H1 (cell line): ENCODE measurements at regions not wholly inside any gene's neighbourhood (a gene's known extent, or its start where the extent isn't known, plus 50 kb on each side); places are given as distances from the start of the nearest gene placed in this dataset.

Experiments
- CTCF ChIA-PET: fragments of 300-600 bp; sonication (Branson Sonifier 250); formaldehyde crosslinking; loops from one replicate; lab custom pipeline; 2021; ENCODE audit not compliant: partially characterized antibody; lab: Charles Lee
- POLR2A ChIA-PET: fragments of 300-600 bp; sonication (Branson Sonifier 250); formaldehyde crosslinking; loops from one replicate; lab custom pipeline; 2021; ENCODE audit warnings: inconsistent platforms; ENCODE audit not compliant: partially characterized antibody; lab: Charles Lee
- DNase-seq, 2 experiments: peaks; one replicate each; pipeline versions ENCODE4 v3.0.0 to v3.0.0-alpha.2; 2010 to 2022; ENCODE audit warnings: low spot score in 2 of 2, low read depth in 1 of 2, mixed read lengths in 1 of 2
- FAIRE-seq: peaks from 2 replicates; lab custom pipeline; 2011; peaks lifted over from hg19 to GRCh38; lab: Jason Lieb, UNC
- H2AFZ ChIP-seq: 2 replicates; pipeline ENCODE4 v1.8.1; 2012; ENCODE audit warnings: low read length, inconsistent platforms
- H2AK5ac ChIP-seq: 2 replicates; pipeline ENCODE4 v1.6.1; 2013; ENCODE audit warnings: low read depth, low read length
- H2BK120ac ChIP-seq: replicated peaks from 2 replicates; pipeline ENCODE3; 2013; ENCODE audit warnings: low read depth, low read length, inconsistent platforms
- H2BK12ac ChIP-seq: 2 replicates; pipeline ENCODE4 v1.6.1; 2013; ENCODE audit warnings: low read depth, low read length
- H2BK15ac ChIP-seq: 2 replicates; pipeline ENCODE4 v1.6.1; 2013; ENCODE audit warnings: low read length
- H2BK20ac ChIP-seq: 2 replicates; pipeline ENCODE4 v1.6.1; 2013; ENCODE audit warnings: low read length
- H2BK5ac ChIP-seq: 2 replicates; pipeline ENCODE4 v1.6.1; 2013; ENCODE audit warnings: low read depth, low read length
- H3K14ac ChIP-seq: 2 replicates; pipeline ENCODE4 v1.6.1; 2013; ENCODE audit warnings: inconsistent platforms; ENCODE audit not compliant: insufficient read length
- H3K18ac ChIP-seq: 2 replicates; pipeline ENCODE4 v1.6.1; 2013; ENCODE audit warnings: low read length; ENCODE audit errors: extremely low read depth
- H3K23ac ChIP-seq: 2 replicates; pipeline ENCODE4 v1.6.1; 2013; ENCODE audit warnings: inconsistent platforms; ENCODE audit not compliant: insufficient read length
- H3K23me2 ChIP-seq: 2 replicates; pipeline ENCODE4 v1.6.1; 2013; ENCODE audit warnings: low read depth, low read length
- H3K27ac ChIP-seq: 2 replicates; pipeline ENCODE4 v1.6.1; 2011; ENCODE audit warnings: low read depth, low read length, inconsistent platforms
- H3K27me3 ChIP-seq, 4 experiments: replicated peaks in 1 of 4; 1 replicate in 1 of 4; 2 replicates in 3 of 4; pipeline versions ENCODE4 v1.6.1 to v1.8.1; 2011 to 2013; ENCODE audit warnings: low read length in 3 of 4, mild to moderate bottlenecking in 3 of 4, inconsistent platforms in 2 of 4, mixed read lengths in 2 of 4, moderate library complexity in 1 of 4; ENCODE audit not compliant: control insufficient read depth in 3 of 4, insufficient read depth in 3 of 4; ENCODE audit errors: extremely low read depth in 1 of 4
- H3K36me3 ChIP-seq, 4 experiments: 2 replicates each; pipeline versions ENCODE4 v1.6.1 to v1.8.1; 2011 to 2013; ENCODE audit warnings: mild to moderate bottlenecking in 4 of 4, low read length in 3 of 4, moderate library complexity in 2 of 4, control low read depth in 1 of 4, inconsistent platforms in 1 of 4; ENCODE audit not compliant: insufficient read depth in 4 of 4, control insufficient read depth in 2 of 4
- H3K4ac ChIP-seq: replicated peaks from 2 replicates; pipeline ENCODE3; 2013; ENCODE audit warnings: low read length, low read depth, mixed read lengths, inconsistent platforms; ENCODE audit not compliant: insufficient read length
- H3K4me1 ChIP-seq, 4 experiments: replicated peaks in 1 of 4; 1 replicate in 1 of 4; 2 replicates in 3 of 4; pipeline versions ENCODE4 v1.6.1 to v1.8.1; 2011 to 2013; ENCODE audit warnings: low read length in 3 of 4, inconsistent platforms in 2 of 4, mixed read lengths in 1 of 4; ENCODE audit not compliant: insufficient read depth in 4 of 4, control insufficient read depth in 3 of 4
- H3K4me2 ChIP-seq, 2 experiments: 2 replicates each; pipeline versions ENCODE4 v1.6.1 to v1.8.1; 2011 to 2013; ENCODE audit warnings: low read depth in 2 of 2, low read length in 2 of 2, control low read depth in 1 of 2, inconsistent platforms in 1 of 2, mild to moderate bottlenecking in 1 of 2; ENCODE audit not compliant: insufficient read depth in 1 of 2
- H3K4me3 ChIP-seq, 4 experiments: fragments of 200-600, 300-600 bp in 1 of 4; sonication (generic), shearing (Covaris generic), sonication (Bioruptor Twin) in 1 of 4; 2 replicates each; pipeline versions ENCODE4 v1.5.1 to v1.8.1; 2011 to 2016; ENCODE audit warnings: low read length in 4 of 4, low read depth in 3 of 4, control low read depth in 2 of 4, inconsistent platforms in 2 of 4, mild to moderate bottlenecking in 2 of 4, mixed read lengths in 1 of 4, moderate library complexity in 1 of 4; ENCODE audit not compliant: insufficient read depth in 2 of 4; ENCODE audit errors: extremely low read depth in 1 of 4
- H3K56ac ChIP-seq: replicated peaks from 2 replicates; pipeline ENCODE3; 2013; ENCODE audit warnings: low read depth, mild to moderate bottlenecking, mixed read lengths, low read length, inconsistent platforms; ENCODE audit not compliant: insufficient read length
- H3K79me1 ChIP-seq: 2 replicates; pipeline ENCODE4 v1.6.1; 2013; ENCODE audit warnings: low read depth, low read length, control low read depth
- H3K79me2 ChIP-seq, 2 experiments: 2 replicates each; pipeline versions ENCODE4 v1.6.1 to v1.8.1; 2012 to 2013; ENCODE audit warnings: low read length in 2 of 2, mild to moderate bottlenecking in 2 of 2, inconsistent platforms in 1 of 2; ENCODE audit not compliant: insufficient read depth in 2 of 2, control insufficient read depth in 1 of 2
- H3K9ac ChIP-seq, 4 experiments: replicated peaks in 1 of 4; 1 replicate in 1 of 4; 2 replicates in 3 of 4; pipeline versions ENCODE4 v1.6.1 to v1.8.1; 2011 to 2013; ENCODE audit warnings: low read depth in 3 of 4, low read length in 3 of 4, control low read depth in 2 of 4, mild to moderate bottlenecking in 2 of 4, moderate library complexity in 2 of 4, inconsistent platforms in 1 of 4; ENCODE audit errors: extremely low read depth in 1 of 4
- H3K9me3 ChIP-seq, 2 experiments: 2 replicates each; pipeline versions ENCODE4 v1.6.1 to v1.8.1; 2012 to 2013; ENCODE audit warnings: mild to moderate bottlenecking in 2 of 2, moderate library complexity in 2 of 2, control low read depth in 1 of 2, inconsistent platforms in 1 of 2, low read depth in 1 of 2, low read length in 1 of 2, mixed read lengths in 1 of 2; ENCODE audit not compliant: insufficient read depth in 2 of 2
- H4K20me1 ChIP-seq, 2 experiments: replicated peaks in 1 of 2; 2 replicates each; pipeline versions ENCODE3 to v1.8.1; 2011 to 2013; ENCODE audit warnings: inconsistent platforms in 2 of 2, low read length in 2 of 2, mild to moderate bottlenecking in 1 of 2; ENCODE audit not compliant: insufficient read depth in 2 of 2, control insufficient read depth in 1 of 2
- H4K5ac ChIP-seq: 2 replicates; pipeline ENCODE4 v1.6.1; 2013; ENCODE audit warnings: low read length, low read depth, mixed read lengths, inconsistent platforms; ENCODE audit not compliant: insufficient read length
- H4K8ac ChIP-seq: 2 replicates; pipeline ENCODE4 v1.8.0; 2013; ENCODE audit warnings: mild to moderate bottlenecking, moderate library complexity, low read length, inconsistent platforms; ENCODE audit not compliant: insufficient read depth; ENCODE audit errors: extremely low read depth
- H4K91ac ChIP-seq: replicated peaks from 2 replicates; pipeline ENCODE3; 2013; ENCODE audit warnings: low read length, mixed read lengths, inconsistent platforms; ENCODE audit not compliant: insufficient read length
- BRCA1 ChIP-seq: IDR thresholded peaks from 2 replicates; pipeline ENCODE4 v1.6.1; 2012; ENCODE audit warnings: low read depth, low read length, improper control_type of control experiment
- CHD1 ChIP-seq: IDR thresholded peaks from 2 replicates; pipeline ENCODE4 v1.6.1; 2012; ENCODE audit warnings: low read depth, low read length, improper control_type of control experiment
- EGR1 ChIP-seq: IDR thresholded peaks from 2 replicates; pipeline ENCODE4 v1.6.1; 2011; ENCODE audit warnings: low read depth, low read length, borderline replicate concordance
- HDAC2 ChIP-seq, 2 experiments: fragments of 300-600 bp in 1 of 2; sonication (generic) in 1 of 2; IDR thresholded peaks; 2 replicates each; pipeline ENCODE4 v1.6.1; 2011 to 2012; ENCODE audit warnings: low read depth in 2 of 2, low read length in 2 of 2, mild to moderate bottlenecking in 2 of 2, moderate library complexity in 2 of 2, borderline replicate concordance in 1 of 2, inconsistent platforms in 1 of 2
- KDM1A ChIP-seq: fragments of 200-600, 300-600 bp; sonication (generic); IDR thresholded peaks from 2 replicates; pipeline ENCODE4 v1.7.1; 2016; ENCODE audit warnings: mild to moderate bottlenecking, low read length, borderline replicate concordance
- POLR2A ChIP-seq, 2 experiments: IDR thresholded peaks; 1 replicate in 1 of 2; 2 replicates in 1 of 2; pipeline ENCODE4 v1.6.1; 2011; ENCODE audit warnings: low read depth in 2 of 2, low read length in 2 of 2, mild to moderate bottlenecking in 2 of 2; ENCODE audit errors: control extremely low read depth in 1 of 2
- POU5F1 ChIP-seq: IDR thresholded peaks from 2 replicates; pipeline ENCODE4 v1.6.1; 2011; ENCODE audit warnings: low read depth, mild to moderate bottlenecking, low read length, moderate library complexity
- RAD21 ChIP-seq, 2 experiments: IDR thresholded peaks in 1 of 2; conservative IDR thresholded peaks in 1 of 2; 2 replicates each; pipeline ENCODE4 v1.6.1; 2011; ENCODE audit warnings: low read depth in 2 of 2, low read length in 2 of 2, improper control_type of control experiment in 1 of 2, inconsistent platforms in 1 of 2, mild to moderate bottlenecking in 1 of 2, moderate library complexity in 1 of 2
- RBBP5 ChIP-seq: IDR thresholded peaks from 2 replicates; pipeline ENCODE4 v1.7.1; 2012; ENCODE audit warnings: low read depth, mild to moderate bottlenecking, inconsistent platforms, low read length, moderate library complexity, borderline replicate concordance
- SP4 ChIP-seq: IDR thresholded peaks from 2 replicates; pipeline ENCODE4 v1.6.1; 2012; ENCODE audit warnings: low read length, inconsistent platforms
- TBP ChIP-seq: IDR thresholded peaks from 2 replicates; pipeline ENCODE4 v1.6.1; 2011; ENCODE audit warnings: low read depth, low read length, improper control_type of control experiment
- TEAD4 ChIP-seq: IDR thresholded peaks from 2 replicates; pipeline ENCODE4 v1.6.1; 2012; ENCODE audit warnings: low read depth, low read length, inconsistent platforms, mixed read lengths
- TF ChIP-seq, protein P1 (sequence below): IDR thresholded peaks from 2 replicates; pipeline ENCODE4 v1.6.1; 2012; ENCODE audit warnings: inconsistent platforms
- TF ChIP-seq, protein P2 (sequence below): IDR thresholded peaks from 2 replicates; pipeline ENCODE4 v1.6.1; 2011; ENCODE audit warnings: low read depth, mild to moderate bottlenecking, low read length; ENCODE audit not compliant: insufficient read depth

DNA sequence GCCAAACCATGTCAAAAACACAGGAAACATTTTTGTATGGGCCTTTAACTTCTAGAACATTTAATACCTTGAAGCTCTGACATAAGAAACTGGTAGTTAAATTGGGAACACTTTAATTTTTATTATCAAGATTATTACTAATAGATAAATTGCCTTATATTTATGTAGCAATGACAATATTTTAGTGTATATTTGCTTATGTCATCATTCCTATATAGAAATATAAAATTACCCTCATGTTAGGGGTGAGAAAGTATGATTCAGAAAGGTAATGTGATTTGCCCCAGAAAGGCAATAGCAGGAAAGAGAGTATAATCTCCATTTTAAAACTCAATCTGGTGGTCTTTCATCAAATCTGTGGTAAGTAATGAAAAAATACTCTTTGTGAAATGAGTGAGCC is 147.4 kb downstream of the IL15 start (continued):
- no peak for TF ChIP-seq HDAC2 (IDR thresholded peaks at IDR 0.05; ENCODE audit: borderline replicate concordance in 1 of 2, low read depth in 2 of 2, low read length in 2 of 2)

DNA sequence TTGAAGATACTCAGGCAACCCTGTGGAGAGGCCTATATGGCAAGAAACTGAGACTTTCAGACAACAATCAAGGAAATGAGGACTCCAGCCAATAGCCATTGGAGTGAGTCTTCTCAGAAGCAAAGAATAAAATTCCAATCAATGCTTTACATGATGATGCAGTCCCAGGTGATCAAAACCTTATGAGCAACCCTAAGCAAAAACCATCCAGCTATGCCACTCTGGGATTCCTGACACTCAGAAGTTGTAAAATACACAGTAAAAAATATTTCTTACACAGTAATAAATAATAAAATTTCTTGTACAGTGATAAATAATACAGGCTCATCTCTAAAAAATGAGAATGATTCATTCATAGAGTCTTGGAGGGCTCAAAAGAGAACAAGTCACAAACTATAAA is 150.6 kb downstream of the IL15 start:
- Histone ChIP-seq H3K18ac (no peak overlapping the region), H2BK12ac (no peak overlapping the region), H3K27me3 (no peaks in the 10 kb centered on the region), H2AK5ac (no peak overlapping the region), H3K14ac (no peak overlapping the region), H3K4me1 (no peaks in the 10 kb centered on the region), H2BK120ac (no peak overlapping the region), H2BK20ac (no peak overlapping the region), H3K9ac (no peak overlapping the region), H3K79me2 (no peaks in the 10 kb centered on the region), H4K20me1 (no peaks in the 10 kb centered on the region), H3K23ac (no peak overlapping the region), H3K27ac (no peak overlapping the region), H3K4me2 (no peak overlapping the region), H4K8ac (no peak overlapping the region), H3K79me1 (no peaks in the 10 kb centered on the region), H3K36me3 (no peaks in the 10 kb centered on the region), H4K91ac (no peak overlapping the region), H3K4ac (no peak overlapping the region), H3K56ac (no peak overlapping the region), H4K5ac (no peak overlapping the region), H2BK5ac (no peak overlapping the region), H2BK15ac (no peak overlapping the region), H3K4me3 (no peak overlapping the region), H3K23me2 (no peaks in the 10 kb centered on the region), H2AFZ (no peak overlapping the region), H3K9me3 (peaks cover 0 to 4% of the 10 kb centered on the region in 2 experiments; a peak in 1 of 4 replicates)
- FAIRE-seq (no peak), DNase-seq (no peak)
- POLR2A ChIA-PET: no interaction called here
- CTCF ChIA-PET: no interaction called here
- TF ChIP-seq EGR1 (no peak), SP4 (no peak), TEAD4 (no peak), TBP (no peak), RBBP5 (no peak), CHD1 (no peak), KDM1A (no peak), RAD21 (IDR thresholded peaks at IDR 0.05 in 1 of 2, conservative IDR thresholded peaks at IDR 0.05 in 1 of 2; ENCODE audit: low read depth in 2 of 2, low read length in 2 of 2) (no peak), BRCA1 (no peak), POLR2A (IDR thresholded peaks at IDR 0.05; ENCODE audit: control extremely low read depth in 1 of 2, low read depth in 2 of 2, low read length in 2 of 2) (no peak), POU5F1 (no peak)
- TF ChIP-seq, protein P1, sequence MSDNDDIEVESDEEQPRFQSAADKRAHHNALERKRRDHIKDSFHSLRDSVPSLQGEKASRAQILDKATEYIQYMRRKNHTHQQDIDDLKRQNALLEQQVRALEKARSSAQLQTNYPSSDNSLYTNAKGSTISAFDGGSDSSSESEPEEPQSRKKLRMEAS: no peak
- TF ChIP-seq, protein P2, sequence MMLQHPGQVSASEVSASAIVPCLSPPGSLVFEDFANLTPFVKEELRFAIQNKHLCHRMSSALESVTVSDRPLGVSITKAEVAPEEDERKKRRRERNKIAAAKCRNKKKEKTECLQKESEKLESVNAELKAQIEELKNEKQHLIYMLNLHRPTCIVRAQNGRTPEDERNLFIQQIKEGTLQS: no peak
